NCI-H226 (cell line): ENCODE measurements at regions not wholly inside any gene's neighbourhood (a gene's known extent, or its start where the extent isn't known, plus 50 kb on each side); places are given as distances from the start of the nearest gene placed in this dataset.

ENCODE experiments used
- DNase-seq: peaks from one replicate; pipeline ENCODE4 v3.0.0-alpha.2; 2015

GRCh38 chr6:11923621-11924020 is 88.5 kb upstream of the HIVEP1 start:
- no peak for DNase-seq

DNA sequence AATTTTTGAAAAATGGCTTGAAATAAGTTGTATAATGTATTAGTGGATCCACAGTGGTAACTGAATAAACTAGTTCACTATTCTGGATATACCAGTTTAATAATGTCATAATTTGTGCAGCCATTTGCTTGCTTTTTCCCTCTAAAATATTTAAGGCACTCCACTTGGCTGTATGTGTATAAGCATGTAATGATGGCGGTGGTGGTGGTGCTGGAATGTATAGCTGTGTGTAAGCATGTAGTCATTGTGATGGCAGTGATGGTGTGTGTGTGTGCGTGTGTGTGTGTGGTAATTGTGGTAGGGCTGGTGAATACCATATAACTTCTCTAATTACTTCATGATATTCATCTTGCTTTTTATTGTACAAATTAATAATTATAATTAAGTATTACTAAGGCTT is 89.2 kb upstream of the HIVEP1 start:
- DNase-seq: no peak

DNA sequence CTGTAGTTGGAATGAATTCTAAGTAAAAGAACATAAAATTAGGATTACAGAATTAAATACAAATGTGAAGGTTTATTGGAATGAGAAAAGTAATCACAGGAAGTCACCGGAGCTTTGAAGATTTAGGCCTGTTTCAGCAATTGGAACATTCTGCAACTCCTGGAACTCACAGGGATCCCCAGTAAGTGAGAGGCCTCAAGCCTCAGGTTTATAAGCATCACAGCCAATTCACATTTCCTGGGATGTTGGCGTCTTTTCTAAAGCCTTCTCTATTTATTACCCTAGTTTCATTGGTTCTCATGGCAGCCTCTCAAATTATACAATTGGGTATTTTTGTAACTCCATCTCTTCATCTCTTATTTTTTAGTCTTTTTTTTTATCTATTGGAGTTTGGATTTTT is 90.4 kb upstream of the HIVEP1 start:
- no peak for DNase-seq

DNA sequence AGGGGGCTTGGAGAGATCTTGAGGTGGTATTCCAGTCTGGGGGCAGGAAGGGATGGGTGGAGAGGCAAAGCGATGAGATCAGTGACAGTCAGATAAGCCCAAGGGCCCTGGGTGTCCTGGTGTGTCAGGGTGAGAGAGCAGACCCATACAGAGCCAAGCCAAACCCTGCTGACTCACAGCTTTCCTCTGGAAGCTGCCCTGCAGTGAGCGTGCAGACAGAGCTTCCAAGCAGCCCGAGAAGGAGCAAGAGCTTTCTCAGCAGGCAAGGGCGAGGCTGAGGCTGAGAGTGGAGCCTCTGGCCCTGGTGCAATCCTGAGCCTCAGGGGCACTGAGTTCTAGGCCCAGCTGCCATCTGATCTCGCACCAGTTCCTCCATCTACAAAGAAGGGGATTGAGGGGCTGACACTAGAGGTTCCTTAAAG is 91.1 kb upstream of the HIVEP1 start:
- peak; percentile 96 for DNase-seq

- no peak for DNase-seq
Measured at GRCh38 chr6:11920566-11920965, 91.5 kb upstream of the HIVEP1 start.

DNA sequence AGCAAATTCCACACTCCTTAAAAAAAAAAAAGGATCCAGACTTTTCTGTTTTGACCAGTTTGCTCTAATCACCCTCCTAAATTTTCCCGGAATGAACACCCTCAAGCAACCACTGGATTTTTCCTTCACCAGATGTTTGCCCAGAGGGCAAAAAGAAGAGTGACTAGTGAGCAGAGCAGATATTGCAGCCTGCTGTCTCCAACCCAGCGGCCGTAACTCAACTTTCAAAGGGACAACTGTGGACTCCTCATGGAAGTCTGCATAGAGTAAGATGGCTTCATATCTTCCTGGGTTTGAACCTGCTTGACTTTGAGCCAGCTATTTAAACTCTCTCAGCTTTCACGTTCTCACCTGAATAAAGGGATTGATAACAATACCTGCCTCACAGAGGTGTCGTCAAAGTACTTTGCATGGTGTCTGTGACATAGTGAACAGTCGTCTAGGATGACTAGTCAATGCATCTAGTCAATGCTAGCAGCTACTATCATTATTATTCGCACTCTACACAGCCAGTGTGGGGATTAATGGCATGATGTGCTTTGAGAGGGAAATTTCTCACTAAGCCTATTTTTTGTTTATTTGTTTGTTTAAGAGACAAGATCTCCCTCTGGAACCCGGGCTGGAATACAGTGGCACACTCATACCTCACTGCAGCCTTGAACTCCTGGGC is 92.2 kb upstream of the HIVEP1 start:
- no peak for DNase-seq

DNA sequence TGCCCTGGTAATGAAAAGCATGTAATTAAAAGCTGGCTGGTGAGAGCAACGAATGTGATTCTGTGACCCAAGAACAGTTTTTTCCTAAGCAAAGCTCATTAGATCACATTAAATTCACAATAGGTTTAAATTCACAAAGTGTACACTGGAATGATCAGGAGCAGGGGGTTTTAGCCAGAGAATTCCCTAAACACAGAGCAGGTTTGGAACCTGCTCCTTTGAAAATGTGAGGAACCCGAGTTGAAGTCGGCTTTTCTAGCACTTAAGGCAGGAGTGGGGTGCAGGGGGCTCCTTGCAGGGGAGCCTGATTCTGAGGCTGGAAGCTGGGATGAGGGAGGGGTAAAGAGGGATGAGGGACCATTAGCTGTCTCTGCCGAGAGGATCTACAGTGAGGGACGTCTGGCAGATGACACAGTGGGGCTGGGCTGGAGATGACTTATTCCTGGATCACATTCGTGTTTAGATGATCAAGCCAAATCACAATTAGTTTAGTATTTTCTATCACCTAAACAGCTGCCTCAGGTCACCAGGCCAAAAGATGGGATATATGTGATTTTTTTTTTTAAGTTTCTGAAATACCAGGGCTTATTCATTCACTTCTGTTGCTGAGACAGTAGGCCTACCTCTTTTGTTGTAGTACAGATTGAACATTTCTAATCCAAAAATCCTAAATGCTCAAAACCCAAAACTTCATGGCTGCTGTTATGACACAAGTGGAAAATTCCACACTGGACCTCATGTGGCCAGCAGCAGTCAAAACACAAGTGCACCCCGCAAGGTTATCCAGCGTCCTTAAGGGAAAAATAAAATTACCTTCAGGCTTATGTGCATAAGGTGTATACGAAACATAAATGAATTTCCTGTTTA is 93.1 kb upstream of the HIVEP1 start:
- no peak for DNase-seq

- DNase-seq: peak; percentile 11
Measured at GRCh38 chr6:11917951-11918738, 94.0 kb upstream of the HIVEP1 start.

DNA sequence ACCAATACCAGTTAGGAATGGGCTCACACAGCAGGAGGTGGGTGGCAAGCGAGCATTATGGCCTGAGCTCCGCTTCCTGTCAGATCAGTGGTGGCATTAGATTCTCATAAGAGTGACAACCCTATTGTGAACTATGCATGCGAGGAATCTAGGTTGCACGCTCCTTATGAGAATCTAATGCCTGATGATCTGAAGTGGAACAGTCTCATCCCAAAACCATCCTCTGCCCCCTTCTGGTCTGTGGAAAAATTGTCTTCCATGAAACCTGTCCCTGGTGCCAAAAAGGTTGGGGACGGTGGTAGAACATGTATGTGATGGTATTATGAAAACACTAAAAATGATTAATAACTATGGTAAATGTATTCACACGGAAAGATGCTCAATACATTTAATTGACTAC is 99.7 kb upstream of the HIVEP1 start:
- DNase-seq: no peak

DNA sequence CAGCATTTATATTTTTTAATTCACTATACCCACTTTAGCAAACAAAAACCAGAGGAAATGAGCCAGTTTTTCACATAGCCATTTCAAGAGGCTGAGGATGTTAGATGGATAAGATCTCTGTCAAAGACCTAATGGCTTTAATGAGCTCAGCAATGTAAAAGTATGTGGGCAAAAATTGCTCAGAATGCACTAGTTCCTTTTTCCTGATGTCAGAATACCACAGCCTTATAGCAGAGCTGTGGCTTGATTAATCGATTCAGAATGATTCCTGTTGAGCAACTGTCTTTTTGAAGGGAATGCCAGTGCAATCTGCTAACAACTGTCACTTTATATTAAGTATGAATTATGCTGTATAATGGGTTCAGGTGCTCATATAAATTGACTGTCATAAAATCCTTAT is 100.6 kb upstream of the HIVEP1 start:
- peak; percentile 9 for DNase-seq

- DNase-seq: peak; percentile 67
Measured at GRCh38 chr6:11909696-11910132, 102.4 kb upstream of the HIVEP1 start.

- DNase-seq: no peak
Measured at GRCh38 chr6:11908436-11909105, 103.5 kb upstream of the HIVEP1 start.

- no peak for DNase-seq
Measured at GRCh38 chr6:11903645-11904044, 108.5 kb upstream of the HIVEP1 start.

- no peak for DNase-seq
Measured at GRCh38 chr6:11902527-11902926, 109.6 kb upstream of the HIVEP1 start.

GRCh38 chr6:11900662-11901598 is 111.2 kb upstream of the HIVEP1 start:
- DNase-seq: no peak

GRCh38 chr6:11899645-11900044 is 112.5 kb upstream of the HIVEP1 start:
- DNase-seq: no peak

DNA sequence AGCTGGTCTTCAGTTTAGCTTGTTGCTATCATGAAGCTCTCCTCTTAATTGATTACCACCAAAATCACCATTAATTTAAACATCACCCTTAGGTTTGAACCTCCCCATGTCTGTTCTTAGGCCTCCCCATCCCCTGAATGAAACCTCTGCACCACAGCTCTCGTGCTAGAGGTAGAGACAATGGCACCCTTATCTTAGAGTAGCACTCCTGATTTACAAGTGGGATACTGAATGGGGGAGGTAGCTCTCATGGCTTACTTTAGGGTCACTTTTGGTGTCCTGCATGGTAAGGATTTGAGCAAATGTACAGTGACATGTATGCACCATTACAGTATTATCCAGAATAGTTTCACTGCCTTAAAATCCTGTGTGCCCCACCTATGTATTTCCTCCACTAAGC is 115.6 kb upstream of the ADTRP start:
- DNase-seq: no peak

DNA sequence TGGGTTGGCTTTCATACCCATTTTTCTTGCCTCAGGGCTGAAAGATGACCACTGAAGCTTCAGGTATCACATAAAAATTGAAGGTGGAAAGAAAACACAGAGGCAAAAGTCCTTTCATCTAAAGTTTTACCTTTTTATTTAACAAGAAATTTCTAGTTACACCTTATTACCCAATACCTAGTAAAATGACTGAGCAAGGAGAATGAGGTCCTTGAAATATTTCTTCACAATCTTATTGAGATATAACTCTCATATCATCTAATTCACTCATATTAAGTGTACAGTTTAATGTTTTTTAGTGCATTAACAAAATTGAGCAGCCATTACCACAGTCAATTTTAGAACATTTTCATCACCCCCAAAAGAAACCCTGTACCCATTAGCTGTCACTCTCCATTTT is 112.9 kb upstream of the ADTRP start:
- DNase-seq: no peak

- no peak for DNase-seq
Measured at GRCh38 chr6:11890849-11891248, 112.2 kb upstream of the ADTRP start.

DNA sequence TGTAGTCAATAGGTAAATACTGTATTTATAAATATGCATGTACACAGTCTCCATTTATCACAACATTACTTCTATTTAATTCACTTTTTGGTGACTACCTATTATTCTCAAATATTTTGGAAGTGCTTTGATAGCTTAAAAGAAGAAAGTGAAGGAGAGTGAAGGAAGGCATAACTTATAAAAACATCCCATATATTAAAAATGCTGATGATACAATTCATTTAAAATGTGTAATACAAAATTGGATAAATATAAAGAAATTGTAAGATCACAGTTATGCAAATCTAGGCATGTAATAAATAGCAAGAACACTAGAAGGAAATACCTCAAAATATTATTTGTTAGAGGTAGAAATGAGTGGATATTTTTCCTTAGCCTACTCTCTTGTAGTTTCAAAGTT is 111.6 kb upstream of the ADTRP start:
- no peak for DNase-seq

DNA sequence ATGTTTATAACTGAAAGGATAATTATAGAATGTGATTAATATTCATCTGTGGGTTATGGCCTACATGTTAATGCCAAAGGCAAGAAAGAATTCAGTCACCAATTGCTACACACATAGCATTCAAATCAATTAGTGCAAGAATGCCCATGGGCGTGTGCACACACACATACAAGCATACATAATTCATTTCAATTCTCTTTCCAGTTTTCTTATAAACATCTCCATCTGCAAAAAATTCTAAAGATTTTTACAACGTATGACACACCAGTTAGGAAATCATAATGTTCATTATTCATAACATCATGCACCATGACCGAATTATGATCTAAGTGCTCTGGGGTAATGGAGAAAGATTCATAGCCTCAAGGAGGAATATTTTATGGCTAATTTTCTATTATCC is 111.0 kb upstream of the ADTRP start:
- no peak for DNase-seq

DNA sequence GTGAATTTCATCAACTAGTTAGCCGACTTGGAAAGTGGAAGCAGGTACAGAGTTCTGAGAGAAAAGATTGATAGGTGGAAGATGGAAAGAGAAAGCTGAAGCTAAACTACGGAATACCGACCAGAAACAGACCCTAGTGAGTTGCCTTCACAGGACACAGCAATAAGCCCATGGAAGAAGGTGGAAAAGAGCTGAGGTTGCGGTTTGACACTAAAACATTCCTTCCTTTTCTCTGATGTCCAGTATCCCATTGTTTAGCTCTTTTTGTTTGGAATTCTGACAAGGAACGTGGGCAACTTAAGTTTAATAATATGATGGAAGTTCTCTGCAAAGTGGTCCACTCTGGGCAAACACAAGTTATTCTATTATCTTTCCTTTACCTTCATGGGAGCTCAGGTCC is 110.1 kb upstream of the ADTRP start:
- no peak for DNase-seq
